RPMI7951 (cell line): ENCODE measurements at regions not wholly inside any gene's neighbourhood (a gene's known extent, or its start where the extent isn't known, plus 50 kb on each side); places are given as distances from the start of the nearest gene placed in this dataset.
A peak's percentile ranks its signal among the peaks of the same experiment; 100 is the strongest.
"Not testable (repeated sequence)": the region's sequence is repeated elsewhere in the genome, so short reads cannot be mapped to it uniquely, and the experiment has no call there.

Experiments used
- DNase-seq: peaks from one replicate; pipeline ENCODE4 v3.0.0-alpha.2; 2012; ENCODE audit warnings: low read depth

DNA sequence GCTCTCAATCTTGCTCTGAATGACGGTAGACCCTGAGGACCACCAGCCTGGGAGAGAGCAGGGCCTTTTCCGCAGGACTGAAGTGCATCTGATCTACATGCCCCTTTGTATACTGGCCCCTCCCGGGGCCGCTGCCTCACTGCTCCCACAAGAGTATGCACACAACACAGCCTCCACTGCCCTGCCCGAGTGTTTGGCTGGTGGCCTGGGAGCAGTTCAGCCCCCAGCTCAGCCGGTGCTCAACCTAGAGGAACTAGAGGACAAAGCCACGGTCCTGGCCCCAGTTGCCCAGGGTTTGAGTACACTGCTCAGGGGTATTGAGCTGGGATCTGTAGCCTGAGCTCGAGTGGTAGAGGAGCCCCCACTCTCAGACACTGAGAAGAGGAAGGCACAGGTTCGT lies 118.9 kb upstream of the CAB39 start:
- DNase-seq: no peak

DNA sequence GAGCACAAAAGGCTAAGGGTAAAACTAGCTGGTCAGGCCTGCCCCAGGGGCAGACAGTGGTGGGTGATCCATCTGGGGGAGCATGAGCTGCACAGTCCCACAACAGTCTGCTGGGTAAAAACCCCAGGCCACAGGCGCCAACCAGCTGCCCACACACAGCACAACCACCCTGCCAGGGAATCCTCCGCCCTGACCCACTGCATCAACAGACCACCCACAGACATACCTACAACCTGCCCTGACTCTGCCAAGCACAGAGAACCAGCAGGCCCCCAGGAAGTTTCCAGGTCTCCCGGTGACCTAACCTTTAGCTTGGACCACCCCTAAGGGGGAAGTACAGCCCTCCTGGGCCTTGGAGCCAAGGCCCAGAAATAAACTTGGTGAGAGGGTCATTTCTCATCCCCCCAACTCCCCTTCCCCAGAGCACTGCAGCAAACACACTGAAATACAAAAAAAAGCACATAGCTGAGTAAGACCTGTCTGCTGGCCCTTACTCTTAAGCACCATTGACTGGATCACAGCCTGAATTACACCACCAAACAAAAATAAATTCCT lies 118.3 kb upstream of the CAB39 start:
- no peak for DNase-seq

DNA sequence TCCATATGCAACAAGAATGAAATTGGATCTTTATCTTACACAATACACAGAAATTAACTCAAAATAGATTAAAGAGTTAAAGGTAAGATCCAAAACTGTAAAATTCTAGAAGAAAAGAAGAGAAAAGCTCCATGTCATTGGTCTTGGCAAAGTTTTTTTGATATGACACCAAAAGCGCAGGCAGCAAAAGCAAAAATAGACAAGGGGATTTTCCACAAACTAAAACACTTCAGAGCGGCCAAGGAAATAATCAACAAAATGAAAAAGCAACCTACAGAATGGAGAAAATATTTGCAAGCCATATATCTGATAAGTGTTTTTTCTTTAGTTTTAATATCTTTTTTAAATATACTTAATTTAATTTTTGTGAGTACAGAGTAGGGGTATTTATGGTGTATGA lies 112.8 kb upstream of the CAB39 start:
- DNase-seq: no peak

DNA sequence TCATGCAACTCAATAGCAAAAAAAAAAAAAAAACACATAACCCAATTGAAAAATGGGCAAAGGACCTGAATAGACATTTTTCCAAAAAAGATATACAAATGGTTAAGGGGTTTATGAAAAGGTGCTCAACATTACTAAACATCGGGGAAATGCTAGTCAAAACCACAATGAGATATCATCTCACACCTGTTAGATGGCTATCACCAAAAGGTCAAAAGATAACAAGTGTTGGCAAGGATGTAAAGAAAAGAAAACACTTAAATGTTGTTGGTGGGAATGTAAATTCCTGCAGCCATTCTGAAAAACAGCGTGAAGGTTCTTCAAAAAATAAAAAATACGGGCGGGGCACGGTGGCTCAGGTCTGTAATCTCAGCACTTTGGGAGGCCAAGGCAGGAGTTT lies 112.4 kb upstream of the CAB39 start:
- DNase-seq: no peak

DNA sequence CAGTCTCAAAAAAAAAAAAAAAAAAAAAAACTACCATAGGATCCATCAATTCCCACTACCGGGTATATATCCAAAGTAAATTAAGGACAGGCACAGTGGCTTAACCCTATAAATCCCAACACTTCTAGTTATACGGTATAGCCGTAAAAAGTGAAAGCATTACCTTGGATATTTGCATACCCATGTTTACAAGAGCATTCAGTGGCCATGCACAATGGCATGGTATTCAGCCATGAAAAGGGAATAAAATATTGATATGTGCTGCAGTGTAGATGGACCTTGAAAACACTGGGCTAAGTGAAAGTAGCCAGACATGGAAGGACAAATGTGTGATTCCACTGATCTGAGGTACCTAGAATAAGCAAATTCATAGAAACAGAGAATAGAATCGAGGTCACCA lies 111.8 kb upstream of the CAB39 start:
- no peak for DNase-seq

DNA sequence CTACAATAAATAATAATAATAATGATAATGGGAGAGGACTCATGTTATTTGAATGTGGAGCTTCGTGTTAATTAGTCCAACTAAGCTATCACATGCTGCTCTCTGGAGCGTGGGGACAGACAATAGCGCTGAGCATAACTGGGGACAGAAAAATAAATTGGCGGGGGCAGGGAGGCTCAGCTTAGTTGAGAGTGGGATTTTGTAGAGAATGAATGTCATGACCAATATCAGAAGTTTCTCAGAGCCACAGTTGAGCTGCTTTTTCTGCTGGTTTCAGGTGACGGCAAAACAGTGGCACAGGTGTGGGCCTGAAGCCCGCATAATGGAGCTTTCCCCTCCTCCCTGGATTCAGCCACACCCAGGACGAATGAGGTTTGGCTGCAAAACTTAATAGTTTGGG lies 111.1 kb upstream of the CAB39 start:
- no peak for DNase-seq

DNA sequence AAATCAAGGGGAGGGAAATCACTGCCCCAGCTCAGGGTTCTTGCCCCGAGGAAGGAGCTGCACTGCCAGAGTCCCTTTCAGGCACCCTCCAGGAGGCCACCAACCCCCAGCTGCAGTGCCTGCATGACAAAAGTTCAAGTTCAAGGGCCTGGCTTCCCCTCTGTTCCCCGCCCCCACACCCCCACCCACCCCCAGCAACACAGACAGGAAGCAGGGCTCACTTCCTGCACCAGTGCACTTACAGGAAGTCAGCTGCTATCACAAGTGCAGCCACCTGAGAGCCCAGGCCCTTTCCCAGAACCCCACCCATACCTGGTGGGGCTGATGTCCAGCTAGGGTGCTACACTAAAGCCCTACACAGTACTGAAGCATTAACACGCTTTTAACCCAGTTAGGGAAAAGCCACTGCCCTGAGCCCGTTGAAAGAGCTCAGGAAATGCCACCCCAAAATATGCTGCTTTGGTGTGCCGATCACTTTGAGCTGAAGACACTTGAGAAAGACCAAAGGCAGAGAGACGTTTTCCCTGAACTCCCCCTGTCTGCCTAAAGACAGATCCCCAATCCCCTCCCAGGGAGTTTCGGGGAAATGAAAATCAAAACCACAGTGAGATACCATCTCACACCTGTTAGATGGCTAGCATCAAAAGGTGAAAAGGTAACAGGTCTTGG lies 109.9 kb upstream of the CAB39 start:
- DNase-seq: no peak

DNA sequence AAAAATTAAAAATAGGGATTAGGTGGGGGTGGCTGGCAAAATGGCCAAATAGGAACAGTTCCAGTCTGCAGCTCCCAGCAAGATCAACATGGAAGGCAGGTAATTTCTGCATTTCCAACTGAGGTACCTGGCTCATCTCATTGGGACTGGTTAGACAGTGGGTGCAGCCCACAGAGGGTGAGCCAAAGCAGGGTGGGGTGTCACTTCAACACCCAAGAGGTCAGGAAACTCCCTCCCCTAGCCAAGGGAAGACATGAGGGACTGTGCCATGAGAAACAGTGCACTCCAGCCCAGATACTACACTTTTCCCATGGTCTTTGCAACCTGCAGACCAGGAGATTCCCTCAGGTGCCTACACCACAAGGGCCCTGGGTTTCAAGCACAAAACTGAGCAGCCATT lies 109.3 kb upstream of the CAB39 start:
- not testable (repeated sequence) for DNase-seq

DNA sequence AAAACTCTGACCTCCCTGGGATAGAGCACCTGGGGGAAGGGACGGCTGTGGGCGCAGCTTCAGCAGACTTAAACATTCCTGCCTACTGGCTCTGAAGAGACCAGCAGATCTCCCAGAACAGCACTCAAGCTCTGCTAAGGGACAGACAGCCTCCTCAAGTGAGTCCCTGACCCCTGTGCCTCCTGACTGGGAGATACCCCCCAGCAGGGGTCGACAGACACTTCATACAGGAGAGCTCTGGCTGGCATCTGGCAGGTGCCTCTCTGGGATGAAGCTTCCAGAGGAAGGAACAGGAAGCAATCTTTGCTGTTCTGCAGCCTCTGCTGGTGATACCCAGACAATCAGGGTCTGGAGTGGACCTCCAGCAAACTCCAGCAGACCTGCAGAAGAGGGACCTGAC lies 108.5 kb upstream of the CAB39 start:
- not testable (repeated sequence) for DNase-seq

DNA sequence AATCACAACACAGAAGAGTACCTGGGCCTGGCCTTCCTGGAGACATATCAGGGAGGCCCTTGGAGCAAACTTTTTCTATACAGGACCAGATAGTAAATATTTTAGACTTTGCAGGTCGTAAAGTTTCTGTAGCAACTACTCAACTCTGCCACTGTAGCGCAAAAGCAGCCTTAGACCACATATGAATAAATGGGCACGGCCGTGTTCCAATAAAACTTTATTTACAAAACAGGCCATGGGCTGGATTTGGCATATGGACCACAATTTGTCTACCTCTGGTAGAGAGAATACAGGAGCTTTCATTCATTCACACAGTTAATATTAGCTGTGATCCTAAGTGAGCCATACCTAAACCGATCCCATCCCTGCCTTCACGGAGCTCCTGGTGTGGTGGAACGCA lies 98.6 kb upstream of the CAB39 start:
- no peak for DNase-seq

DNA sequence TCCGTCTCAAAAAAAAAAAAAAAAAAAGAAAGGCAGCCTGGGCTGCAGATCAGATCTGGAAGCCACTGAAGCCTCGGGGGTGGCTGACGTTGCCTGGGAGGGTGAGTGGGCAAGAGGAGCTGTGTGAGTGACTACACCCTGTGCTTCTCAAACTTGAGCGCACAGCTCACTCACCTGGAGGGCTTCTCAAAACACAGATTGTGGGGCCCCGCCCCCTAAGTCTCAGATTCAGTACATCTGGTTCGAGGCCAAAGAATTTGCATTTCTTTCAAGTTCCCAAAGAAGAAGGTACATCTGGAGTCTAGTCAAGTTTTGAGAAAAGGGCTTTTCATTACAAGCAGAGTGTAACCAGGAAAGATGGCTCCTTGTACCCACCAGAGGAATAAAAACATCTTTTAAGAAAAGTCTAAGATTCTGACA lies 97.7 kb upstream of the CAB39 start:
- peak; percentile 14 for DNase-seq

DNA sequence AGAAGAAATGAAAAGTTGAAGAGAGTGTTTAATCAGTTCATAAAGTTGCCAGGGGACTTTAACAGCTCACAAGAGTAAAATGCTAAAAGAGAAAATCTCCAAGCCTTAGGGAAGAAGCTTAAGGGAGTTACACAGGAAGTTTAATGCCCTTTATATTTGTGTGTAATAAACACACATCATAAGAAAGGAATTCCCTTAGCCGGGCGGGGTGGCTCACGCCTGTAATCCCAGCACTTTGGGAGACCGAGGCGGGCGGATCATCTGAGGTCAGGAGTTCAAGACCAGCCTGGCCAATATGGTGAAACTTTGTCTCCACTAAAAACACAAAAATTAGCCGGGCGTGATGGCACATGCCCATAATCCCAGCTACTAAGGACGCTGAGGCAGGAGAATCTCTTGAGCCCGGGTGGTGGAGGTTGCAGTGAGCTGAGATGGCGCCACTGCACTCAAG lies 95.4 kb upstream of the CAB39 start:
- DNase-seq: peak; percentile 87

DNA sequence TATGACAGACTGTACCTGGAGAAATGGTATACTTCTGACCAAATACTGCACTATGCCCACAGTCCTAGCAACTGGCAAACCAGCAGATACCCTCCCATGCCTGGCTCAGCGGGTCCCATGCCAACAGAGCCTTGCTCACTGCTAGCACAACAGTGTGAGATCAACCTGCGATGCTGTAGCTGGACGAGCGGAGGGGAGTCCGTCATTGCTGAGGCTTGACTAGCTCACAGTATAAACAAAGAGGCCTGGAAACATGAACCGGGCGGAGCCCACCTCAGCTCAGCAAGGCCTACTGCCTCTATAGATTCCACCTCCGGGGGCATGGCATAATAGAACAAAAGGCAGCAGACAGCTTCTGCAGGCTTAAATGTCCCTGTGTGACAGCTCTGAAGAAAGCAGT lies 93.2 kb upstream of the CAB39 start:
- no peak for DNase-seq

DNA sequence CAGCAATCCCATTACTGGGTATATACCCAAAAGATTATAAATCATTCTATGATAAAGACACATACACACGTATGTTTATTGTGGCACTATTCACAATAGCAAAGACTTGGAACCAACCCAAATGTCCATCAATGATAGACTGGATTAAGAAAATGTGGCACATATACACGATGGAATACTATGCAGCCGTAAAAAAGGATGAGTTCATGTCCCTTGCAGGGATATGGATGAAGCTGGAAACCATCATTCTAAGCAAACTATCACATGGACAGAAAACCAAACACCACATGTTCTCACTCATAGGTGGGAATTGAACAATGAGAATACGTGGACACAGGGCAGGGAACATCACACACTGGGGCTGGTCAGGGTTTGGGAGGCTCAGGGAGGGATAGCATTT lies 87.4 kb upstream of the CAB39 start:
- DNase-seq: not testable (repeated sequence)

DNA sequence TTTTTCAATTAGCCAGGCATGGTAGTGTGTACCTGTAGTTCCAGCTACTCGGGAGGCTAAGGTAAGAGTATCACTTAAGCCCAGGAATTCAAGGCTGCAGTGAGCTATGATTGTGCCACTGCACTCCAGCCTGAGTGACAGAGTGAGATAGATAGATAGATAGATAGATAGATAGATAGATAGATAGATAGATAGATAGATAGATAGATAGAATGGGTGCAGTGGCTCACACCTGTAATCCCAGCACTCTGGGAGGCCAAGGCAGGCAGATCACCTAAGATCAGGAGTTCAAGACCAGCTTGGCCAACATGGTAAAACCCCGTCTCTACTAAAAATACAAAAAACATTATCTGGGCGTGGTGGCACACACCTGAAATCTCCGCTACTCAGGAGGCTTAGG lies 85.6 kb upstream of the CAB39 start:
- not testable (repeated sequence) for DNase-seq

DNA sequence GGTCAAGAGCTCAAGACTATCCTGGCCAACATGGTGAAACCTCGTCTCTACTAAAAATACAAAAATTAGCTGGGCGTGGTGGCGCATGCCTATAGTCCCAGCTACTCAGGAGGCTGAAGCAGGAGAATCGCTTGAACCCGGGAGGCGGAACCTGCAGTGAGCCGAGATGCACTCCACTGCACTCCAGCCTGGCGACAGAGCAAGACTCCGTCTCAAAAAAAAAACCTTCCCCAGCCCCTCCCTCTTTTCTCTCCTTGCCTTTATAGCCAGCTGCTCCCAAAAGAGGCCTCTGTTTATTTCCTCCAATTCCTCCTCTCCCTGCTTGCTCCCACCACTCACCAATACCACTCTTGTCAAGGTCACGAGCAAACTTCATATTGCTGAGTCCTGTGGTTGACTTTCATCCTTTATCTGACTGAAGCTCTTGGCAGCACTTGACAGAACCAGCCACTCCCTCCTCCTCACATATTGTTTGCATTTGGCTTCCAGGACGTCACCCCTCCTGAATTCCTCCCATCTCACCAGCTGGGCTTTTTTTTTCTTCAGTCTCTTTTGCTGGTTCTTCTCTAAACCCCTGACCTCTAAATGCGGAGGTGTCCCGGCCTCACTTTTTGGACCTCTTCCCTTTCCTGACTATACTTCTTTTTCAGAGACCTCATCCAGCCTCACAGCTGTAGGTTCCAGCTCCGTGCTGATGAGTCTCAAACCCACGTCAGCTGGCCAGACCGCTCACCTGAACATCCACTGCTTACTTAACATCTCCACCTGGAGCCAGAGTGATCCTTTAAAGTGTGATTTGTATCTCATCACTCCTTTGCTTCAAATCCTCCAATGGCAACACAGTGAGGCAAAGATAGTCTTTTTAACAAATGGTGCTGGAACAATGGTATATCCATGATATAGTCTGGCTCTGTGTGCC lies 84.6 kb upstream of the CAB39 start:
- DNase-seq: peak; percentile 79

DNA sequence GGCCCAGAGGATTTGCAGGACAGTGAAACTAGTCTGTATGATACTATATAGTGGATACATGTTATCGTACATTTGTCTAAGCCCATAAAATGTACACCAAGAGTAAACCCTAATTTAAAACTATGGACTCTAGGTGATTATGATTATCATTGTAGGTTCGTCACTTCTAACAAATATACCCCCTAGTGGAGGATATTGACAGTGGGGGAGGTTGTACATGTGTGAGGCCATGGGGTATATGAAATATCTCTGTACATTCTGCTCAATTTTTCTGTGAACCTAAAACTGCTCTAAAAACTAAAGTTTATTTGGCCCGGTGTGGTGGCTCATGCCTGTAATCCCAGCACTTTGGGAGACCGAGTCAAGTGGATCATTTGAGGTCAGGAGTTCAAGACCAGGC lies 81.2 kb upstream of the CAB39 start:
- no peak for DNase-seq

DNA sequence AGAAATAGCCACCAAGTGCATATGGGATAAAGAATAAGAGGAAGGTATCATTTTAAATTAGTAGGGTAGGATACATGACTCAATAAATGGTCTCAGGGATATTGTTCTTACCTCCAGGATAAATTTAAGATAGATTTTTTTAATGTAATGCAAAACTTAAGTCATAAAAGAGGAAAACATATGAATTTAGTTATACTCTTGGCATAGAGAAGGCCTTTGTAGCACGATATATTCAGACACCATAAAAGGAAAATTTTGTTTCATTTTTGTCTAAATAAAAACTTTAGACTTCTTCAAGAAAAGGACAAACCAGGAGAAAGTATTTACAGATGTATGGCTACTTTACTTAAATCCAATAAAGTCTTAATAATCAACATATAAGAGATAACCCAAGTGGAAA lies 78.5 kb upstream of the CAB39 start:
- no peak for DNase-seq

DNA sequence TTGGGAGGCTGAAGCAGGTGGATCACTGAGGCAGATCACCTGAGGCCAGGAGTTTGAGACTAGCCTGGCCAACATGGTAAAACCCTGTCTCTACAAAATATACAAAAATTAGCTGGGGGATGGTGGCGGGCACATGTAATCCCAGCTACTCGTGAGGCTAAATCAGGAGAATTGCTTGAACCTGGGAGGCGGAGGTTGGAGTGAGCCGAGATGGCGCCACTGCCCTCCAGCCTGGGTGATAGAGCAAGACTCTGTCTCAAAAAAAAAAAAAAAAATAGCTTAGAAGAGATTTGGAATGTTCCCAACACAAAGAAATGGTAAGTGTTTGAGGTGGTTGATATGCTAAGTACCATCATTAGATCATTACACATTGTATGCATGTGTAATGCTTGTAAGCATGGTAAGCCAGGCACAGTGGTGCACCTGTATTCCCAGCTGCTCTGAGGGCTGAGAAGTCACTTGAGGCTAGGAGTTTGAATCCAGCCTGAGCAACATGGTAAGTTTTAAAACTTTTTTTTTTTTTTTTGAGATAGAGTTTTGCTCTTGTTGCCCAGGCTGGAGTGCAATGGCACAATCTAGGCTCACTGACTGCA lies 77.8 kb upstream of the CAB39 start:
- DNase-seq: not testable (repeated sequence)

DNA sequence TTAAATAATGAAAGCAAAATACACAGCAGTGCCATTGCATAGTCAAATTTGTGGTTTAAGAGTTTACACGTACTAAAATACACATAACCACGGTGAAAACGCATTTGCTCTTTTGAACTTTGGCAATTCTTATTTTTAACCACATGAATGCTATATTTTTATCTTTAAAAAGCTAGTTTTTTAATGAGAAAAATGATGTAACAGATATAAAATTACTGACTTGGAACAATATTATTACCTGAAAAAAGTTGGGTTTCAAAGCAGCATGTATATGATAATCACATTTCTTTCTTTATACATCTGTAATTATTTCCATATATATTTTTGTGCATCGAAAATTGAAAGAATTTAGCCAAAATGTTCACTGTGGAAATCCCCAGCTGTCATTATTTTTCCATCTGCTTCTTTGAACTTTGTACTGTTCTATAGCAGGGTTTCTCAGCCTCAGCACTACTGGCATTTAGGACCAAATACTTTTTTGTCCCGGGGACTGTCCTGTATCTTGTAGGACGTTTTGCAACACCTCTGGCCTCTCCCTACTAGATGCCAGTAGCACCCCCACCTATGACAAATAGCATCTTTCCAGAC lies 75.9 kb upstream of the CAB39 start:
- no peak for DNase-seq

DNA sequence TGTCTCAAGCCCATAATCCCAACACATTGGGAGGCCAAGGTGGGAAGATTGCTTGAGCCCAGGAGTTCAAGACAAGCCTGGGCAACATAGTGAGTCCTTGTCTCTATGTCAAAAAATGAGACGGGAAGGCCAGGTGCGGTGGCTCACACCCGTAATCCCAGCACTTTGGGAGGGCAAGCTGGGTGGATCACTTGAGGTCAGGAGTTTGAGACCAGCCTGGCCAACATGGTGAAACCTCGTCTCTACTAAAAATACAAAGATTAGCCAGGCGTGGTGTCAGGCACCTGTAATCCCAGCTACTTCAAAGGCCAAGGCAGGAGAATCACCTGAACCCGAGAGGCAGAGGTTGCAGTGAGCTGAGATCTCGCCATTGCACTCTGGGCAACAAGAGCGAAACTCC lies 75.2 kb upstream of the CAB39 start:
- not testable (repeated sequence) for DNase-seq

DNA sequence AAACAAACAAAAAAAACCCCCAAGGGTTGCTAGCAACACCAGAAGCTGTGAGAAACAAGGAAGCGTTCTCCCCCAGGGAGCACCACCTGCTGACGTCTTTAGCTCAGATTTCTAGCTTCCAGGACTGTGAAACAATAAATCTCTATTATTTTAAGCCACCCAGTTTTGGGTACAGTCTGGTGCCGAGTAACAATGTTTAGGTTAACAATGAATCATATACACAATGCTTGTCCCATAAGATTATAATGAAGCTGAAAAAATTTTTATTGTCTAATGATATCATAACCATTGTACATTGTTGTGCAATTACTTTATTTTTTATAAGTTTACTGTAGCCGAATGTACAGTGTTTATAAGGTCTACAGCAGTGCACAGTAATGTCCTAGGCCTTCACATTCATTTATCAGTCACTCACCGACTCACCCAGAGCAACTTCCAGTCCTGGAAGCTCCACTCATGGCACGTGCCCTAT lies 72.1 kb upstream of the CAB39 start:
- no peak for DNase-seq
